LNCaP clone FGC (cell line): ENCODE measurements at regions not wholly inside any gene's neighbourhood (a gene's known extent, or its start where the extent isn't known, plus 50 kb on each side); places are given as distances from the start of the nearest gene placed in this dataset.

Experiments
- DNase-seq: peaks from one replicate; pipeline ENCODE4 v3.0.0-alpha.2; 2011; ENCODE audit warnings: low read depth
- H3K4me3 ChIP-seq: 2 replicates; pipeline ENCODE4 v1.5.1; 2011; ENCODE audit warnings: mild to moderate bottlenecking, low read depth, low read length, control low read depth
- CTCF ChIP-seq: IDR thresholded peaks from 2 replicates; pipeline ENCODE4 v1.5.1; 2012; ENCODE audit warnings: mild to moderate bottlenecking; ENCODE audit not compliant: control insufficient read depth, insufficient read depth; ENCODE audit errors: extremely low read depth

GRCh38 chr2:138846216-138846821 lies 66.1 kb upstream of the NXPH2 start:
- peak; percentile 58 for TF ChIP-seq CTCF
- no peak overlapping the region for H3K4me3 ChIP-seq
- no peak for DNase-seq

GRCh38 chr2:138842341-138842740 lies 62.2 kb upstream of the NXPH2 start:
- H3K4me3 ChIP-seq, result no peak overlapping the region
- no peak for DNase-seq
- no peak for TF ChIP-seq CTCF

GRCh38 chr2:138841459-138841858 lies 61.3 kb upstream of the NXPH2 start:
- no peak for DNase-seq
- TF ChIP-seq CTCF, result no peak
- H3K4me3 ChIP-seq, result no peak overlapping the region

- DNase-seq, result no peak
- H3K4me3 ChIP-seq, result no peak overlapping the region
- TF ChIP-seq CTCF, result no peak
Observed at GRCh38 chr2:138838851-138839620, 58.8 kb upstream of the NXPH2 start.

GRCh38 chr2:138831691-138832090 lies 51.5 kb upstream of the NXPH2 start:
- no peak for DNase-seq
- H3K4me3 ChIP-seq, result no peak overlapping the region
- TF ChIP-seq CTCF, result no peak

- TF ChIP-seq CTCF, result no peak
- H3K4me3 ChIP-seq, result no peak overlapping the region
- DNase-seq, result no peak
Observed at GRCh38 chr2:138831154-138831553, 51.0 kb upstream of the NXPH2 start.
